GM21619 (cell line): ENCODE measurements at regions not wholly inside any gene's neighbourhood (a gene's known extent, or its start where the extent isn't known, plus 50 kb on each side); places are given as distances from the start of the nearest gene placed in this dataset.
"Not testable (repeated sequence)": the region's sequence is repeated elsewhere in the genome, so short reads cannot be mapped to it uniquely, and the experiment has no call there.

Source experiments
- ATAC-seq: cut with Tn5 transposase; IDR thresholded peaks from one replicate; pipeline ENCODE4 v1.9.1; 2021; ENCODE audit not compliant: unreplicated experiment

GRCh38 chrX:52261125-52261462 lies 76.4 kb downstream of the MAGED4 start:
- ATAC-seq = no peak

GRCh38 chrX:52261463-52262194 lies 76.9 kb downstream of the MAGED4 start:
- ATAC-seq = peak; percentile 97

- ATAC-seq = no peak
Observed at GRCh38 chrX:52262195-52262546, 77.5 kb downstream of the MAGED4 start.

- ATAC-seq = no peak
Observed at GRCh38 chrX:52263417-52263816, 78.7 kb downstream of the MAGED4 start.

- no peak for ATAC-seq
Observed at GRCh38 chrX:52265713-52266112, 81.0 kb downstream of the MAGED4 start.

- not testable (repeated sequence) for ATAC-seq
Observed at GRCh38 chrX:52268502-52268901, 83.8 kb downstream of the MAGED4 start.

GRCh38 chrX:52270453-52271116 lies 85.9 kb downstream of the MAGED4 start:
- no peak for ATAC-seq

- ATAC-seq = no peak
Observed at GRCh38 chrX:52271206-52271605, 86.5 kb downstream of the MAGED4 start.

GRCh38 chrX:52277666-52278065 lies 91.2 kb upstream of the XAGE2 start:
- no peak for ATAC-seq

- ATAC-seq = no peak
Observed at GRCh38 chrX:52280812-52281211, 88.0 kb upstream of the XAGE2 start.

GRCh38 chrX:52284865-52285264 lies 84.0 kb upstream of the XAGE2 start:
- ATAC-seq = no peak

- not testable (repeated sequence) for ATAC-seq
Observed at GRCh38 chrX:52298968-52299367, 69.9 kb upstream of the XAGE2 start.

GRCh38 chrX:52308532-52308931 lies 60.3 kb upstream of the XAGE2 start:
- ATAC-seq = not testable (repeated sequence)
